NCI-H460 (cell line): ENCODE measurements at regions not wholly inside any gene's neighbourhood (a gene's known extent, or its start where the extent isn't known, plus 50 kb on each side); places are given as distances from the start of the nearest gene placed in this dataset.

Experiments used
- DNase-seq: peaks from one replicate; pipeline ENCODE4 v3.0.0-alpha.2; 2016; ENCODE audit warnings: low read depth; ENCODE audit errors: extremely low read depth

GRCh38 chr20:22908944-22909343, 126.2 kb upstream of the SSTR4 start:
- DNase-seq: no peak

DNA sequence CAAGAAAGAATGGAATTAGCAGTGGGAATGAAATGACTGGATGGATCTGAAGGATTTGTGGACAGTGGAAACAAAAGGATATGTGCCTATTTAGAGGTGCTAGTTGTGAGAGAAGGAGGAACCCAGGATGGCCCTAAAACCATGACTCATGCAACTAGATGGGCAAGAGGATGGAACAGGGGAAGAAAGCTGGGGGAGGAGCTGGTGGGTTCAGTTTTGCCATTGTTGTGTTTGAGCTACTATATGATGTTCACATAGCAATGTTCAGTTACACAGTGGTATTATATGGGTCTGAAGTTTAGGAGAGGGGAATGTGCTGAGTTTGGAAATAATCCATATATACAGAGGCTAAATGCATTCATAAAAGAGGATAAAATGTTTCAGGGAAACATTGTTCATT, 125.7 kb upstream of the SSTR4 start:
- DNase-seq: no peak

DNA sequence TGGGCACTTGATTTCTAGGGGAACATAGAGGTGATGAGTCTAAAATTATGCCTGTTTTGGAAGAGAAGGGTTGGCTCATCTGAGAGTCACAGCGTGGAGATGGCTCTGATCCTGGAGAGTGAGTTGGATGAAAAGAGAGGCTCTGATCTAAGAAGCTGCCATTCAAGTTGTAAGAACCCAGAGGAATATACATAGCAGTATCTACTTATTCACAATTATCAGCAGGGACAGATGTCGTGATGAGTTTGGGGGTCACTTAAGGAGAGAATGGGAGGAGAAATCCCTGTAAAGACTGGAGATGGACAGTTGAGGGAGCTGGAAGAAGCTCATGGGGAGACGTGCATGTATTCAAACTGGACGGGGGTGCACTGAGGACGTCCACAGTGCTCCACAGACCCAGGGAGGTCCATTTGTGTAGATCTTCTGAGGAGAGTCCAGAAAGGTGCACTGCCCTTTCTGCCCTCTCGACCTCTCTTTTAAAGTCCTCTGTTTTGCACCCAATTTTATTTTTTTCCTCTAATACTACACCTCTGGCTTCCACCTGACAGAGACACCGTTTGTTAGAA, 124.7 kb upstream of the SSTR4 start:
- DNase-seq: no peak

GRCh38 chr20:22914291-22914690, 120.8 kb upstream of the SSTR4 start:
- DNase-seq: no peak

- DNase-seq: no peak
Observed at GRCh38 chr20:22915512-22915911, 119.6 kb upstream of the SSTR4 start.

- no peak for DNase-seq
Observed at GRCh38 chr20:22916021-22916842, 118.9 kb upstream of the SSTR4 start.

DNA sequence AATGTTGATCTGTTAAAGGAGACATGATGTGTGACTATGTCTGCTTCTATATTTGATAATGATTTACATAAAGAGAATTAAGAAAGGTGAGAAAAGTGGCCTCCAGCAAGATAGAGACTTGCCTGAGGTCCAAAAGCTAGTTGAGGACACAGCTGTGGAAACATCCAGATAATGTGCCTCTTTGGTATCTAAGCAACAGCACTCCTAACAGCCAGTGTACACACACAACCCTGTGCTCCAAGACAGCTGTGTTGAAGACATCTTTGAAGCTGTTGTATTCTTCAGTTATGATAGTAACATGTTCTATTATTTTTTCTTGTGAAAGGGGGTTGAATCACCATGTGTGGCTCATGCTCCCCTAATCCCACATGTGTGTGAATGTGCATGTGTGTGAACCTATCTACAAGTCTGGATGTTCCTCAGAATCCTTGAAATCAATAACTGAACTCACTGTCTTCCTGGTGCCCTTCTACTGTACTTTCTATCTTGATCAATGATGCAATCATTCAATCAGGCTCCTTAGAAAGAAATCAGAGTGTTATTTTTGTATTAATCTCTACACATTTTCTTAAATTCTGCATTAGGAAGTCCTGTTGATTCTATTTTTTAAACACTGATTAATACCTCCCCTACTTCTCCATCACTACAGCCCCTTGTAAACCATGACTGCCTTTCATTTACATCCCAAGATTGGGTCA, 116.7 kb upstream of the SSTR4 start:
- no peak for DNase-seq

DNA sequence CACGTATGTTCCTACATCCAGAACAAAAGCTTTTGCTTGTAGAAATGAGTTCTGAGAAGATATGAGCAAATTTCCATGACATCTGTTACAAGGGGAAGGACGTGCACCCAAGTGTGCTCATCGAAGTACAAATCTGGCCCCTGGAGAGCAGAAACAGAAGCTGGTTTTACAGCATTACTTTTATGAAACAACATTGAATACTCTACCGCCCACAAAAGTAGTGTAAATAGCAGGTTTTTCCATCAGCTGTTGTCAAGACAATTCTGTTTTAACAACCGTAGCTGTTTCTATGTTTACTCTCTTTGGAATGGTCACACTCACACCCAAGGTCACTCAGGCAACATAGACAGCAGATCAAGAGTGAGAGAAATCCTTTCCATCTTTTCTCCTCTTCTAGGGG, 114.2 kb upstream of the SSTR4 start:
- DNase-seq: no peak

- no peak for DNase-seq
Observed at GRCh38 chr20:22921595-22922421, 113.3 kb upstream of the SSTR4 start.

GRCh38 chr20:22922987-22923386, 112.1 kb upstream of the SSTR4 start:
- DNase-seq: no peak

DNA sequence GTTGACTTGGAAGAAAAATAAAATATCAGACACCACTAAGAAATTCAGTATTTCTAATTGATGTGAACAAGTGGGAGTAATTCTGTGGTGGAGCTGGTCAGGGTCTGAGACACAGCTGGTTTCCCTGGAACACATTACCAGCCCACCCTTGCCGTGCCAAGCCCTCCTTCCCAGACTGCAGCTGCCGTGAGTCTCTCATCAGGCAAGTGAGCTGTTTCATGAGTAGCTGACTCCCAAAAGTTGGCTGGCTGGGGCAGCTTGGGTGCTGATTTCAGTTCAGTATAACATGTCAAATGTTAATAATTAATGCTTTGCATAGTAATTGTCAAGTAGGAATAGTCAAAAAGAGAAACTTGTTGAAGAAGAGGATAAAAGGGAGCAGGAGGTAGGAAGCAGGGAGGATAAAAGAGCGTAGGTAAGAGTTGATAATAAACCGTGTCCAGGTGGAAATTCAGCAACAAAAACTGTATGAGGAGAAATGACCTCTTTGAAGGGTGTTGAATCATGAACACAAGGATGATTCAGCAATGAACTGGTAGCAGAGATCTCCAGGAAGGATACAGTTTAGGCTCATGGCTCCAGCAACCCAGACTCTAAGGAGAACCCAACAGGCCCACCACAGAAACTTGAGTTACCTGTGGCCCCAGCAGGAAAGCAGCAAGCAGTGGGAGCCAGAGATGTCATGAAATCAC, 110.9 kb upstream of the SSTR4 start:
- DNase-seq: no peak

DNA sequence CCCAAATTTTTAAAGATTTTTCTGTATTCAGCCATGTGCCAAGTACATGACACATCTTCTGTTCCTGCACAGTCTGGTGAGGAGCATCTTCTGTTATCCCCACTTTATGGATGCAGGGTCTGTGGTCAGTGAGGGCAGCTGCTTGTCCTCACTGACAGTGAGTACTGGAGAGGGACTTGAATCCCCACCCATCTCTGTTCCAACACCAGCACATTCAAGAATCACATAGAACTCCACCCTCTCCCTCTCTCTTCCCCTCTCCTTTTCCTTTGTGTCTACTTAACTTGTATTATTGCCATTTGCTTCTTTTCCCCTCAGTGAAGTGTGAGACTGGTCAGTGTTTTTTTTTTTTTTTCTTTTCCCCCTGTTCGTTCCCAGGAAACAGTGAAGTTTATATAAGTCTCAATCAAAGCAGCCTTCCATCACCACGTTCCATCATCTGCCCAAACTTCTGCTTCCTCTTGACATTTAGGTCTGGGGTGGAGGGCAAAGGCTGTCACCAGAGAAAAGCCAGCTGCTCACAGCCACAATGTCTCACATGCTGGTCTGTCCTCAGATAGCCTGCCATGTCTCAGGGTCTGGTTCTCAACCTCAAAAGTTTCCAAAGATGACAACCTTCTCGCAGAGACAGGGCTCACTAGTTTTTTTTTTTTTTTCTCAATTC, 110.0 kb upstream of the SSTR4 start:
- DNase-seq: no peak

- no peak for DNase-seq
Observed at GRCh38 chr20:22925613-22925983, 109.5 kb upstream of the SSTR4 start.

DNA sequence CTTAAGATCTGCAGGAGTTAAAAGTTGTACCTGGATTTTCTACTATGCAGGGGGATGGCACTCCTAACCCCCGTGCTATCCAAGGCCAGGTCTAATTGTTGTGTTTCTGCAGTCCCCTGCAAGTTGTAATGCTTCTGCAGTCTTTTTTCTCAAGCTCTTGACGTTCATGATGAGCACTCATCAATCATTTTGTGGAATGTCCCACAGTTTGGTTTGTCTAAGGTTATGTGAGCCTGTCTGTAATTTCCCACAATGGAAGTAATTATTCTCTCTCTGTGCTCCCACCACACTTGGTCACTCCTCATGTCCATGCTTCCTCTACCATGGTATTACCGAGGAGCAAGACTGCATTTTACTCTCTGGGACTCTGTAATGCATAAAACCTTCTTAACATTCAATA, 107.6 kb upstream of the SSTR4 start:
- no peak for DNase-seq

DNA sequence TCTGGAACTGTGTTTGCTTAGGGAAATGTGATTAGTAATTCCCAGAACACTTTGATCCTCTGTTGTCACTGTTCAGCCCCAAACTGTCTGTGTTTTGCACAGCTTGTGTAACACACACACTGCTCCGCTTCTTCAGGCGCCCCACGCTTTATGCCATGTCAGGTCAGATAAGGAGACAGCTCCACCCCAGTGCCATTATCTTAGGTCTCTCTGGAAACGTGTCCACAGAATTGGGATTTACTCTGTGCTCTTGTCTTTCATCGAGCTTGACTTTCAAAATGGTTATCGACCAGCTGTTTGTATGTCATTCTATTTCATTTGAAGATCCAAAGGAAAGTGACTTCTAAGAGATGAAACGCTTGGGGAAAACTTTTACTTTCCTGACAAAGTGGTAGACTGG, 106.4 kb upstream of the SSTR4 start:
- no peak for DNase-seq

DNA sequence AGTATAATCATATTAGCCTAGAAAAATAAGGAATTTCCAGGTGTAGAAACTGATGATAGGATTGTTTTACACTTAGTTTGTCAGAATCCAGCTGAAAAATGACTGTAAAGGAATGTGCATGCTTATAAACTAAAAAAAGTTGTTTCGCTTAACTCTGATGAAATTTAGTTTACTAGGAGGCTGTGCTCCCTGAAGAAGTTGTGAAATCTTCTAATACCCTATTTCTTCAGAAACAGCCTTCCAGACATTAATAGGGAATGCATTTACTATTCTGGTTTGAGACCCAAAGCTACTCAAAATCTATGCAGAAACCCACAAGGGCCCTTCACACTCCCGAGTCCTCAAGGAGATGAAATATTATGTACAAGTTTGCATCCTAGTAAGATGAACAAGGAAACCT, 105.5 kb upstream of the SSTR4 start:
- DNase-seq: no peak

- DNase-seq: no peak
Observed at GRCh38 chr20:22931653-22932608, 103.2 kb upstream of the SSTR4 start.

DNA sequence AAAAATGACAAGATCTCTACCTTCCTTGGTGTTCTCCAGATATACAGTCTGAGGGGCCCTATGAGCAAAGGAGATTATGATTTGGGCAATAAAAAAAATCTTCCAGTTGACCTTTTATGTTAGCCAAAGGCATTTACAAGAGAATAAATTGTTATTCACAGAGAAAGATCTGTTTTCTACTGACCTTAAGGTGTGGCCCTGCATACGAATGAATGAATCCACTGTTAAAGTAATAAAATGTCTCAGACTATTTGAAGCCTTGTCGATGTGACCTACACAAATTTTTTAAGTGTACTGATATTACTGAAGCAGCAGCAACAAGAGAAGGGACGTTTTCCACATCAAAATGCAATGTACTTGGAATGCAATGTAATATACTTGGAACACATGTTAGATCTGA, 95.9 kb upstream of the SSTR4 start:
- no peak for DNase-seq

GRCh38 chr20:22940350-22940749, 94.8 kb upstream of the SSTR4 start:
- no peak for DNase-seq
